Sigmoid colon (tissue), 4 donors: ENCODE measurements at regions not wholly inside any gene's neighbourhood (a gene's known extent, or its start where the extent isn't known, plus 50 kb on each side); places are given as distances from the start of the nearest gene placed in this dataset.

Experiments used
- EP300 ChIP-seq, 4 donors: sonication (generic); formaldehyde crosslinking; IDR thresholded peaks; one replicate each; pipeline ENCODE4 v1.6.1; 2017; ENCODE audit warnings: antibody characterized with exemption in 4 of 4
- POLR2A ChIP-seq, 2 donors: fragments of 450-650 bp; IDR thresholded peaks; one replicate each; pipeline ENCODE4 v1.6.1; 2016; ENCODE audit warnings: antibody characterized with exemption in 2 of 2, mild to moderate bottlenecking in 2 of 2, moderate library complexity in 2 of 2
- POLR2AphosphoS5 ChIP-seq, 4 donors: sonication (generic); formaldehyde crosslinking; IDR thresholded peaks; one replicate each; pipeline ENCODE4 v1.6.1; 2017; ENCODE audit warnings: antibody characterized with exemption in 4 of 4
- TF ChIP-seq, protein P1 (sequence below), 4 experiments: fragments of 450-650 bp in 3 of 4; fragments of 200-600 bp in 1 of 4; IDR thresholded peaks; one replicate each; pipeline ENCODE4 v1.5.1; 2016 to 2019; ENCODE audit warnings: antibody characterized with exemption in 4 of 4, mild to moderate bottlenecking in 3 of 4, moderate library complexity in 2 of 4

DNA sequence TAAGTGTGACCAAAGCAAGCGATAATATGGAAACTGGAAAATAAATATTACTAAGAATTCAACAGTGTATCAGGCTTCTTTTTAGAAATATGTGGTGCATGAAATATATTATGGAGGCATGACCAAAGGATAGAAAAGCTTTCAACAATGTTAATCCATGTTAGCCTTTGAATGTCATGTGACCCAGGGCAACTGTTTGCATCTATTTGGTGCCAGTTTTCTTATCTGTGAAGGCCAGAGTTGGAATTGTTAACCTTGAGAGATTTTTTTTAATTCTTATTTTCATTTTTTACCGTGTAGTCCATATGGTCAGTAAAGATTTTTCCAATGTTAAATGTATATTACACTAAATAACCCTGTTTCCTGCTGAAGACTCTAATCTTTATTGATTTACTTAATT lies 411.1 kb downstream of the BCKDHB start:
- TF ChIP-seq, protein P1, sequence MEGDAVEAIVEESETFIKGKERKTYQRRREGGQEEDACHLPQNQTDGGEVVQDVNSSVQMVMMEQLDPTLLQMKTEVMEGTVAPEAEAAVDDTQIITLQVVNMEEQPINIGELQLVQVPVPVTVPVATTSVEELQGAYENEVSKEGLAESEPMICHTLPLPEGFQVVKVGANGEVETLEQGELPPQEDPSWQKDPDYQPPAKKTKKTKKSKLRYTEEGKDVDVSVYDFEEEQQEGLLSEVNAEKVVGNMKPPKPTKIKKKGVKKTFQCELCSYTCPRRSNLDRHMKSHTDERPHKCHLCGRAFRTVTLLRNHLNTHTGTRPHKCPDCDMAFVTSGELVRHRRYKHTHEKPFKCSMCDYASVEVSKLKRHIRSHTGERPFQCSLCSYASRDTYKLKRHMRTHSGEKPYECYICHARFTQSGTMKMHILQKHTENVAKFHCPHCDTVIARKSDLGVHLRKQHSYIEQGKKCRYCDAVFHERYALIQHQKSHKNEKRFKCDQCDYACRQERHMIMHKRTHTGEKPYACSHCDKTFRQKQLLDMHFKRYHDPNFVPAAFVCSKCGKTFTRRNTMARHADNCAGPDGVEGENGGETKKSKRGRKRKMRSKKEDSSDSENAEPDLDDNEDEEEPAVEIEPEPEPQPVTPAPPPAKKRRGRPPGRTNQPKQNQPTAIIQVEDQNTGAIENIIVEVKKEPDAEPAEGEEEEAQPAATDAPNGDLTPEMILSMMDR (IDR thresholded peaks at IDR 0.05): no peak
- no peak for TF ChIP-seq POLR2AphosphoS5 (IDR thresholded peaks at IDR 0.05)
- TF ChIP-seq POLR2A (IDR thresholded peaks at IDR 0.05): no peak
- no peak for TF ChIP-seq EP300 (IDR thresholded peaks at IDR 0.05)
